A549 (cell line): ENCODE measurements at regions not wholly inside any gene's neighbourhood (a gene's known extent, or its start where the extent isn't known, plus 50 kb on each side); places are given as distances from the start of the nearest gene placed in this dataset.

ENCODE experiments used
- CTCF ChIP-seq: fragments of >200 bp; sonication (Bioruptor Twin); formaldehyde crosslinking; IDR thresholded peaks from 3 replicates; pipeline ENCODE4 v1.5.1; 2016
- POLR2A ChIP-seq: IDR thresholded peaks from 2 replicates; pipeline ENCODE4 v1.6.1; 2012; ENCODE audit warnings: mild to moderate bottlenecking, low read length
- TF ChIP-seq, protein P1 (sequence below): IDR thresholded peaks from 2 replicates; pipeline ENCODE4 v1.6.1; 2012

DNA sequence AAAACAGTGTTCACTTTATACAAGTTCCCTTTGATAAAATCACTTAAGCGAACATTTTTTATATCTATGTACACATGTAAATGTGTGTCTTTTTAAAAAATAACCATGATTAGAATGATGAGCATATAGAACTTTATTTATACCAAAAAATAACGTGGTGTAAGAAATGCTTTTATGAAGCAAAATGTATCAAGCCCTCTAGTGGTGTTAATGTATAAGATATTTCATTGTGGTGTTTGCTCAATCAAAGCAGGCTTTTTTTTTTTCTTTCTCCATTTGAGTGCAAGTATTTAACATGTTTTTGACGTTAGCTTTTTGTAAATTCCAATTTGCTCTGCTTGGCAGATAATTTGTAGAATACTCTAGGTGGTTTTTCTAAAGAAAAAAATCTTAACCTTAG, 2092.4 kb upstream of the TENM3 start:
- TF ChIP-seq, protein P1, sequence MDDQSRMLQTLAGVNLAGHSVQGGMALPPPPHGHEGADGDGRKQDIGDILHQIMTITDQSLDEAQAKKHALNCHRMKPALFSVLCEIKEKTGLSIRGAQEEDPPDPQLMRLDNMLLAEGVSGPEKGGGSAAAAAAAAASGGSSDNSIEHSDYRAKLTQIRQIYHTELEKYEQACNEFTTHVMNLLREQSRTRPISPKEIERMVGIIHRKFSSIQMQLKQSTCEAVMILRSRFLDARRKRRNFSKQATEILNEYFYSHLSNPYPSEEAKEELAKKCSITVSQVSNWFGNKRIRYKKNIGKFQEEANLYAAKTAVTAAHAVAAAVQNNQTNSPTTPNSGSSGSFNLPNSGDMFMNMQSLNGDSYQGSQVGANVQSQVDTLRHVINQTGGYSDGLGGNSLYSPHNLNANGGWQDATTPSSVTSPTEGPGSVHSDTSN: no peak
- no peak for TF ChIP-seq POLR2A
- TF ChIP-seq CTCF: no peak; the same call in 2 of the 3 replicates
